Gastroesophageal sphincter (tissue), 3 donors: ENCODE measurements at regions not wholly inside any gene's neighbourhood (a gene's known extent, or its start where the extent isn't known, plus 50 kb on each side); places are given as distances from the start of the nearest gene placed in this dataset.

Experiments
- EP300 ChIP-seq: sonication (generic); formaldehyde crosslinking; IDR thresholded peaks from one replicate; pipeline ENCODE4 v1.6.1; 2017; ENCODE audit warnings: antibody characterized with exemption, mild to moderate bottlenecking
- POLR2A ChIP-seq, 2 donors: fragments of 450-650 bp; IDR thresholded peaks; one replicate each; pipeline ENCODE4 v1.6.1; 2017; ENCODE audit warnings: antibody characterized with exemption in 2 of 2, mild to moderate bottlenecking in 2 of 2, moderate library complexity in 1 of 2
- POLR2AphosphoS5 ChIP-seq: sonication (generic); formaldehyde crosslinking; IDR thresholded peaks from one replicate; pipeline ENCODE4 v1.6.1; 2017; ENCODE audit warnings: antibody characterized with exemption
- TF ChIP-seq, protein P1 (sequence below), 4 experiments: fragments of 200-600 bp in 2 of 4; fragments of 450-650 bp in 2 of 4; sonication (generic) in 1 of 4; IDR thresholded peaks; one replicate each; pipeline ENCODE4 v1.5.1; 2017 to 2019; ENCODE audit warnings: antibody characterized with exemption in 4 of 4, mild to moderate bottlenecking in 2 of 4, moderate library complexity in 2 of 4

DNA sequence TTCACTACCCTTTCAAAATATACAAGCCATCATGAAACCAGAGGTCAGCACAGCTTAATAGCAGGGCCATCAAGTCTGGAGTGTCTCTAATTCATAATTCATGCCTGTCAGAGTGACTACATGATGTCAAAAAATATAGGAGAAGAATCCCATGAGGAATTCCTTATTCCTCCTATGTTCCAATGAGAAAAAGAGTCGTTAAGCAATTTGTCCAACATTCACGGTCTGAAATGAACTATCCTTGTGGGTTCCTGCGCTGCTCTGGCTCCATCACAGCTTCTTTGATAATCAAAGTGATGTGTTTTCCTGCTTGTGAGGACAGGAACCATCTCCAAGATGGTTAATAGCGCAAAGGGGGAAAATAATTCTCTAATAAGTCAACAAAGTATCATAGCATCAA is 560.4 kb upstream of the KLHL29 start:
- TF ChIP-seq, protein P1, sequence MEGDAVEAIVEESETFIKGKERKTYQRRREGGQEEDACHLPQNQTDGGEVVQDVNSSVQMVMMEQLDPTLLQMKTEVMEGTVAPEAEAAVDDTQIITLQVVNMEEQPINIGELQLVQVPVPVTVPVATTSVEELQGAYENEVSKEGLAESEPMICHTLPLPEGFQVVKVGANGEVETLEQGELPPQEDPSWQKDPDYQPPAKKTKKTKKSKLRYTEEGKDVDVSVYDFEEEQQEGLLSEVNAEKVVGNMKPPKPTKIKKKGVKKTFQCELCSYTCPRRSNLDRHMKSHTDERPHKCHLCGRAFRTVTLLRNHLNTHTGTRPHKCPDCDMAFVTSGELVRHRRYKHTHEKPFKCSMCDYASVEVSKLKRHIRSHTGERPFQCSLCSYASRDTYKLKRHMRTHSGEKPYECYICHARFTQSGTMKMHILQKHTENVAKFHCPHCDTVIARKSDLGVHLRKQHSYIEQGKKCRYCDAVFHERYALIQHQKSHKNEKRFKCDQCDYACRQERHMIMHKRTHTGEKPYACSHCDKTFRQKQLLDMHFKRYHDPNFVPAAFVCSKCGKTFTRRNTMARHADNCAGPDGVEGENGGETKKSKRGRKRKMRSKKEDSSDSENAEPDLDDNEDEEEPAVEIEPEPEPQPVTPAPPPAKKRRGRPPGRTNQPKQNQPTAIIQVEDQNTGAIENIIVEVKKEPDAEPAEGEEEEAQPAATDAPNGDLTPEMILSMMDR (IDR thresholded peaks at IDR 0.05): no peak
- TF ChIP-seq POLR2AphosphoS5 (no peak), POLR2A (IDR thresholded peaks at IDR 0.05) (no peak), EP300 (no peak)
